ENCODE measurements at regions not wholly inside any gene's neighbourhood (a gene's known extent, or its start where the extent isn't known, plus 50 kb on each side); places are given as distances from the start of the nearest gene placed in this dataset.

- TF ChIP-seq CTCF (IDR thresholded peaks at IDR 0.05; ENCODE audit: unreplicated experiment), result no peak
- intact Hi-C loops (cut with micrococcal nuclease; ENCODE audit: unreplicated experiment), result no loop called here
- Mint-ChIP-seq H3K27ac (ENCODE audit: unreplicated experiment) (no peak overlapping the region), H3K4me3 (ENCODE audit: low read depth, unreplicated experiment) (no peak overlapping the region), H3K27me3 (ENCODE audit: unreplicated experiment) (no peaks in the 10 kb centered on the region), H3K4me1 (ENCODE audit: low read depth, unreplicated experiment) (peaks cover 8% of the 10 kb centered on the region), H3K9me3 (ENCODE audit: low read depth, unreplicated experiment) (no peaks in the 10 kb centered on the region), H3K36me3 (ENCODE audit: insufficient read depth, unreplicated experiment) (peaks cover 4% of the 10 kb centered on the region)
- CTCF ChIA-PET, result no interaction called here
- no TSS peak for BruUV-seq (replicated peaks)
- DNase-seq, result no peak
Observed at GRCh38 chr11:70655816-70656215, 257.5 kb downstream of the CTTN start.

GRCh38 chr11:70656252-70656651 is 257.9 kb downstream of the CTTN start:
- H3K4me3 Mint-ChIP-seq (ENCODE audit: low read depth, unreplicated experiment), result no peak overlapping the region
- peaks cover 4% of the 10 kb centered on the region for H3K36me3 Mint-ChIP-seq (ENCODE audit: insufficient read depth, unreplicated experiment)
- H3K4me1 Mint-ChIP-seq (ENCODE audit: low read depth, unreplicated experiment), result peaks cover 8% of the 10 kb centered on the region
- no peak for DNase-seq
- CTCF ChIA-PET, result no interaction called here
- no peaks in the 10 kb centered on the region for H3K9me3 Mint-ChIP-seq (ENCODE audit: low read depth, unreplicated experiment)
- intact Hi-C loops (cut with micrococcal nuclease; ENCODE audit: unreplicated experiment), result no loop called here
- no peak overlapping the region for H3K27ac Mint-ChIP-seq (ENCODE audit: unreplicated experiment)
- no peak for TF ChIP-seq CTCF (IDR thresholded peaks at IDR 0.05; ENCODE audit: unreplicated experiment)
- no peaks in the 10 kb centered on the region for H3K27me3 Mint-ChIP-seq (ENCODE audit: unreplicated experiment)
- no TSS peak for BruUV-seq (replicated peaks)

GRCh38 chr11:70660059-70660888 is 261.9 kb downstream of the CTTN start:
- H3K27ac Mint-ChIP-seq (ENCODE audit: unreplicated experiment), result no peak overlapping the region
- no peak for TF ChIP-seq CTCF (IDR thresholded peaks at IDR 0.05; ENCODE audit: unreplicated experiment)
- H3K27me3 Mint-ChIP-seq (ENCODE audit: unreplicated experiment), result no peaks in the 10 kb centered on the region
- H3K4me3 Mint-ChIP-seq (ENCODE audit: low read depth, unreplicated experiment), result no peak overlapping the region
- no TSS peak for BruUV-seq (replicated peaks)
- no peak for DNase-seq
- intact Hi-C loops (cut with micrococcal nuclease; ENCODE audit: unreplicated experiment), result no loop called here
- CTCF ChIA-PET, result no interaction called here
- H3K4me1 Mint-ChIP-seq (ENCODE audit: low read depth, unreplicated experiment), result peaks cover 8% of the 10 kb centered on the region
- no peaks in the 10 kb centered on the region for H3K9me3 Mint-ChIP-seq (ENCODE audit: low read depth, unreplicated experiment)
- peaks cover 4% of the 10 kb centered on the region for H3K36me3 Mint-ChIP-seq (ENCODE audit: insufficient read depth, unreplicated experiment)

GRCh38 chr11:70660889-70661197 is 262.5 kb downstream of the CTTN start:
- Mint-ChIP-seq H3K27ac (ENCODE audit: unreplicated experiment) (no peak overlapping the region), H3K36me3 (ENCODE audit: insufficient read depth, unreplicated experiment) (peaks cover 4% of the 10 kb centered on the region), H3K9me3 (ENCODE audit: low read depth, unreplicated experiment) (no peaks in the 10 kb centered on the region), H3K4me3 (ENCODE audit: low read depth, unreplicated experiment) (no peak overlapping the region), H3K27me3 (ENCODE audit: unreplicated experiment) (no peaks in the 10 kb centered on the region), H3K4me1 (ENCODE audit: low read depth, unreplicated experiment) (peaks cover 8% of the 10 kb centered on the region)
- intact Hi-C loops (cut with micrococcal nuclease; ENCODE audit: unreplicated experiment), result no loop called here
- no peak for DNase-seq
- TF ChIP-seq CTCF (IDR thresholded peaks at IDR 0.05; ENCODE audit: unreplicated experiment), result no peak
- no TSS peak for BruUV-seq (replicated peaks)
- CTCF ChIA-PET, result no interaction called here

All from Calu3 (cell line).